ENCODE measurements at regions not wholly inside any gene's neighbourhood (a gene's known extent, or its start where the extent isn't known, plus 50 kb on each side); places are given as distances from the start of the nearest gene placed in this dataset.
A peak's percentile ranks its signal among the peaks of the same experiment; 100 is the strongest.
"Not testable (repeated sequence)": the region's sequence is repeated elsewhere in the genome, so short reads cannot be mapped to it uniquely, and the experiment has no call there.

DNA sequence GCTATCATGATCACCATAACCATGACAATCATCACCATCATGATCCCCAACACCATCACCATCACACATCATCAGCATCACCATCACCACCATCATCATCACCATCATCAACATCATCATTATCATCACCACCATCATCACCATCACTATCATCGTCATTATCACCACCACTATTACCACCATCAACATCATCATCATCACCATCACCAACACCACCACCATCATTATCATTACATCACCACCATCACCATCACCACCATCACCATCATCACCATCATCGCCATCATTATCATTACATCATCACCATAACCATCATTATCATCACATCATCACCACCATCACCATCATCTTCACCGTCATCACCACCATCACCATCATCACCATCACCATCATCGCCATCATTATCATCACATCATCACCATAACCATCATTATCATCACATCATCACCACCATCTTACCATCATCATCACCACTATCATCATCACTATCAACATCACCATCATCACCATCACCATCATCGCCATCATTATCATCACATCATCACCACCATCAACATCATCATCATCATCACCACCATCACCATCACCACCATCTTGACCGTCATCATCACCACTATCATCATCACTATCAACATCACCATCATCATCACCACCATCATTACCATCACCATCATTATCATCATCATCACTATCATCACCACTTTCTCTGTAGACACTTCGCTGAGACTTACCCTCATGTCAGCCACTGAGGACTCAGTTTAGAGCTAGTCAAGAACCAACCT lies 366.0 kb downstream of the C16orf95 start:
- H3K4me3 ChIP-seq (ENCODE audit: low read length), result no peak overlapping the region

DNA sequence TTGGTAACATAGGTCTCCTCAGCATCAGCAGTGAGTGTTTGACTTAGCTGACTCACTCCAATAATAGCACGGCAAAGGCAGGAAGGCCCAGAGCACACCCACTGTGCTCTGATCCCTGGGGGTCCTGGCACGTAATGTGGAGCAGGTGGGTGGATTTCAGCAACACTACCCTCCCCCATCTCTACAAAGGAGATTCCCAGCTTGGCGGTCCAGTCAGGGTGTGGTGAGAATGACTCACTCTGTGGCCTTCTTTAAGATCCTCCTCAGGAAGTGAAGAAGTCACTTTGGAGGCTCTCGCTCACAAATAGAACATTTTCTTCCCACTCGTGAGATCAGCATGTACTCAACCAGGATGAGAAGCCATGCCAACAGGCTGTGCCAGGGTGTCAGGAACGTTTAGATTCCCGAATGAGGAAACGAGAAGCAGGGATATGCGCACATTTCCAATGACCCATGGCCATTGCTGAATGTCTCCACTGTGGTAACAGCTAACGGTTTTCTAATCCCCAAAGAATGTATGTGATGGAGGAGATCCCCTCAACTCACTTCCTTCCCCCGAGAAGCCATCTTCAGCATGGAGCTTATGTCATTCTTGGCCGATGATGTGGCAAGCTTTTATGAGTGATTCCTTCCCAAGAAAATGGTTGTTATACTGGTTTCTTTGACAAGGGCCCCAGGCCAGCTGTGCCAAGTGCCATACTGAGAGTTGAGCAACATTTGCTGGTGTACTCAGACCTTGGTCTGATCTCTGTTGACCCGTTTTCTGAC lies 365.2 kb downstream of the C16orf95 start:
- no peak overlapping the region for H3K4me3 ChIP-seq (ENCODE audit: low read length)
- TF ChIP-seq, protein P1, sequence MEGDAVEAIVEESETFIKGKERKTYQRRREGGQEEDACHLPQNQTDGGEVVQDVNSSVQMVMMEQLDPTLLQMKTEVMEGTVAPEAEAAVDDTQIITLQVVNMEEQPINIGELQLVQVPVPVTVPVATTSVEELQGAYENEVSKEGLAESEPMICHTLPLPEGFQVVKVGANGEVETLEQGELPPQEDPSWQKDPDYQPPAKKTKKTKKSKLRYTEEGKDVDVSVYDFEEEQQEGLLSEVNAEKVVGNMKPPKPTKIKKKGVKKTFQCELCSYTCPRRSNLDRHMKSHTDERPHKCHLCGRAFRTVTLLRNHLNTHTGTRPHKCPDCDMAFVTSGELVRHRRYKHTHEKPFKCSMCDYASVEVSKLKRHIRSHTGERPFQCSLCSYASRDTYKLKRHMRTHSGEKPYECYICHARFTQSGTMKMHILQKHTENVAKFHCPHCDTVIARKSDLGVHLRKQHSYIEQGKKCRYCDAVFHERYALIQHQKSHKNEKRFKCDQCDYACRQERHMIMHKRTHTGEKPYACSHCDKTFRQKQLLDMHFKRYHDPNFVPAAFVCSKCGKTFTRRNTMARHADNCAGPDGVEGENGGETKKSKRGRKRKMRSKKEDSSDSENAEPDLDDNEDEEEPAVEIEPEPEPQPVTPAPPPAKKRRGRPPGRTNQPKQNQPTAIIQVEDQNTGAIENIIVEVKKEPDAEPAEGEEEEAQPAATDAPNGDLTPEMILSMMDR (IDR thresholded peaks at IDR 0.05; ENCODE audit: insufficient read depth, low read depth, low read length, missing control alignments), result no peak
- DNase-seq (ENCODE audit: low read depth), result peak; percentile 88

More for the DNA sequence above, 366.0 kb downstream of the C16orf95 start:
- TF ChIP-seq, protein P1 (IDR thresholded peaks at IDR 0.05; ENCODE audit: insufficient read depth, low read depth, low read length, missing control alignments), result no peak
- no peak for DNase-seq (ENCODE audit: low read depth)

DNA sequence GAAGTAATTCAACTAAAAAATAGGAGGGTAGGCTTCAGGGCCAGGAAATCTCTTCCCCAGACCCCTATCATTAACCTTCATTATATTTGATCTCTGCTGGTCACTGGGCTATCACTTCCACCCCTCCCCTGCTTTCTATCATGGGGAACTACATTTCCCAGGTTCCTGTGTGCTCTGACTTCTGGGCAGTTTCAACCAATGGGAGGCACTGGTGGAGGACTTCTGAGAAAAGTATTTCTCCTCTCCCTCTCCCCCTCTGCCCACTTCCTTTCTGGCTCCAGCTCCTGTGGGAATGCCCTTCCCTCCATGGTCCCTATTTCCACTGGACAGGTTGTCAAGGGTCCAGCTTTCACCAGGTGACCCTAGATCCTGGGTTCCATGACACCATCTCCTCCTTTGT lies 364.4 kb downstream of the C16orf95 start:
- DNase-seq (ENCODE audit: low read depth), result no peak
- TF ChIP-seq, protein P1 (IDR thresholded peaks at IDR 0.05; ENCODE audit: insufficient read depth, low read depth, low read length, missing control alignments), result no peak
- H3K4me3 ChIP-seq (ENCODE audit: low read length), result no peak overlapping the region

DNA sequence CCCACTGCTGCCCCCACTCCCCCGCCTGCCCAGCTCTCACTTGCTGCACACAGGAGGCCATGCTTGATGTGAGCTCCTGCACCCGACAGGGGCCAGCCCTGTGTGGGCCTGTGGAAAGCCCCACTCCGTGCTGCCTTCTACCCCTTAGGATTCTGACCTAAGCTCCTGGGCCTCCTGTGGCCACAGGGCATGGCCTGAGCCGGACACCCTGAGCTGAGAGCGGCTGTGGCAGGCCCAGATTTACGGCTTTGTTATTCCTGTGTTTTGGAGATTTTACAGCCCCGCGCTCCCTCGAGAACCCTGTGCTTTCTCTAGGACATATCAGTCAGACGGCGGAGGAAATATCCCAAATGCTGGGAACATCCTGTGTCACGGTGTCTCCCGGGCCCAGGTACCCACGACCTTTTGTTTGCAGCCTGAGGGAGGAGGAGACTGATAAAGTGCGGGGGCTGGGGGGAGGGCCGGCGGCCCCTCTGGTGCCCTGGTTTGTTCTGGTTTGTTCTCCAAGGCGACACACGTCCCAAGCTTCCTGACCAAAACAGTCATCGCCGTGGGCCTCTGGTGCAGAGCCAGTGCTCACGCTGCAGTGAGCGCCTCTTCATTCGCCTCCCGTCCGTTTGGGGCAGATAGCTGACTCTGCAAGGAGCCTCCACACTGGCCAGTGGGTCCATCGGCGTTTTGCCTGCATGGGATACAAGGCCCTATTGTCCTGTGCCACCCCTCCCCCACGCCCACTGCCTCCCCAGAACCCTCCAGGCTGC lies 363.4 kb downstream of the C16orf95 start:
- TF ChIP-seq, protein P1 (IDR thresholded peaks at IDR 0.05; ENCODE audit: insufficient read depth, low read depth, low read length, missing control alignments), result no peak
- no peak for DNase-seq (ENCODE audit: low read depth)
- no peak overlapping the region for H3K4me3 ChIP-seq (ENCODE audit: low read length)

DNA sequence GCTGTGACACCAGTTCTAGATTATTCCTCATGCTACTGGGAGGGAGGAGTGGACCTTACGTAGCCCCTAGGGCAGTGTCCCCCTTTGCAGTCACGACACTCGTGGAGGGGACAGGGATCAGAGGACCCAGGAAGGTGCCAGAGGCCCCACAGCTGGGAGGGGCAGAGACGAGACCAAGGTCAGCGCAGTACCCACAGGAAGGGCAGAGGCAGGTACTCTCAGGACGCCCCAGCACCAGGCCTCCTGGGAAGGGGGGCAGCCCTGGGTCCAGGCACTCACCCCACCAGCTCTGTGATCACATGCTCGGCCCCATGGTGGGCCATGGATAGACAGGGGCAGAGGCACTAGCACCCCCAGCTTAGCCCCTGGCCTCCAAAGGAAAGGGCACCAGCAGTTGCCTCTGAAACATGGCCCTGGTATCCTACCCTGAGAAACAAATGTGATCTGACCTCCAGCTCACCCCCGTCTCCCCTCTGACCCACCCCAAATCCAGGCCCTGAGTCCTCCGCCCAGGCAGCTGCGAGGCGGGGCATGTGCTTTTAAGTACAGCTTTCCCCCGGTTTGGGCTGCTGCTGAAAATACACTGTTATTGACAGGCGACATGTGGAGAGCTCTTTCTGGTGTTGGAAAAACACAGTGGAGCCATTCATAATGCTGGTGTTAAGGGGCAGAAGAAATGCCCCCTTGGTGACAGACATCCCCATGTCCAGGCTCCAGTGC lies 361.9 kb downstream of the C16orf95 start:
- TF ChIP-seq, protein P1 (IDR thresholded peaks at IDR 0.05; ENCODE audit: insufficient read depth, low read depth, low read length, missing control alignments), result no peak
- no peak for DNase-seq (ENCODE audit: low read depth)
- H3K4me3 ChIP-seq (ENCODE audit: low read length), result no peak overlapping the region

DNA sequence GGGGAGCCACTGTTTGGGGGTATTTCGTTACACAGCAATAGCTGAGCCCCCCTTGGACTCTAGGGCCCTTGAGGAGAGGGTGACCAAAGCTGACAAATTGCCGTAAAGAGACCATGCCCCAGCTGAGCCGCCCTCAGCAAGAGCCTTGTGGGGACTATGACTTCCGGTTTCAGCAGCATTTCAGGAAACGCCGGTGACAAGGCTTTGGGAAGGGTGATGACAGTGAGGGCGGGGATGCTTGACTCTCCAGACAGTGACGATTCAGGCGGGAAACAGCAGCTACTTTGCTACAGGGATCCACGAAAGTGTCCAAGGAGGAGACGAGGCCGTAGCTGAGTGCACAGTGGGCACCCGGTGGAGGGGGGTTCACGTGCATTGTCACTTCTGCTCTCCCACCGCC lies 360.8 kb downstream of the C16orf95 start:
- DNase-seq (ENCODE audit: low read depth), result no peak
- H3K4me3 ChIP-seq (ENCODE audit: low read length), result no peak overlapping the region
- TF ChIP-seq, protein P1 (IDR thresholded peaks at IDR 0.05; ENCODE audit: insufficient read depth, low read depth, low read length, missing control alignments), result no peak

DNA sequence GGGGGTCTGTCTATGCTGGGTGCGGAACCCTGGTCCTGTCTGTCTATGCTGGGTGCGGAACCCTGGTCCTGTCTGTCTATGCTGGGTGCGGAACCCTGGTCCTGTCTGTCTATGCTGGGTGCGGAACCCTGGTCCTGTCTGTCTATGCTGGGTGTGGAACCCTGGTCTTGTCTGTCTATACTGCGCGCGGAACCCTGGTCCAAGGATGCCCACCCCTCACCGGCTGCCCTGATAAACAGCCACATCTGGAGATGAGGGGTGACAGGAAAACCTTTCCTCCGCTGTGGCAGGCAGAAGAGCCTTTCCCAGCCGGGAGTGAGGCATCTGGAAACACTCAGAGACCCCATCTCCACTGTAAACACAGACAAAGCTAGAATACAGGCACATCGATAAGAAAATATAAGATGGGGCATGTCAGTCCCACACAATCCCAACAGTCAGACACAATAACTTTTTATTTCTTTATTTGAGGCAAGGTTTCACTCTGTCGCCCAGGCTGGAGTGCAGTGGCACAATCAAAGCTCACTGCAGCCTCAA lies 359.5 kb downstream of the C16orf95 start:
- not testable (repeated sequence) for DNase-seq (ENCODE audit: low read depth); H3K4me3 ChIP-seq (ENCODE audit: low read length)
